Thymus (tissue), 11 donors: ENCODE measurements at regions not wholly inside any gene's neighbourhood (a gene's known extent, or its start where the extent isn't known, plus 50 kb on each side); places are given as distances from the start of the nearest gene placed in this dataset.

Experiments used
- DNase-seq, 9 donors: peaks; one replicate each; pipeline ENCODE4 v3.0.0-alpha.2; 2013; ENCODE audit warnings: low spot score in 9 of 9, low read depth in 6 of 9, missing footprints in 1 of 9
- H3K27ac ChIP-seq, 2 donors: one replicate each; pipeline ENCODE4 v1.5.1; 2013; ENCODE audit warnings: control low read depth in 1 of 2, low read depth in 1 of 2, low read length in 1 of 2, mild to moderate bottlenecking in 1 of 2, moderate library complexity in 1 of 2
- H3K27me3 ChIP-seq, 2 donors: one replicate each; pipeline ENCODE4 v1.5.1; 2013; ENCODE audit warnings: low read length in 1 of 2; ENCODE audit not compliant: control insufficient read depth in 2 of 2, insufficient read depth in 1 of 2
- H3K36me3 ChIP-seq, 2 donors: one replicate each; pipeline ENCODE4 v1.5.1; 2013; ENCODE audit warnings: low read length in 1 of 2, mild to moderate bottlenecking in 1 of 2, moderate library complexity in 1 of 2; ENCODE audit not compliant: control insufficient read depth in 2 of 2, insufficient read depth in 2 of 2
- H3K4me1 ChIP-seq, 2 donors: one replicate each; pipeline ENCODE4 v1.5.1; 2013; ENCODE audit warnings: low read length in 2 of 2; ENCODE audit not compliant: control insufficient read depth in 2 of 2, insufficient read depth in 2 of 2
- H3K4me3 ChIP-seq, 2 donors: one replicate each; pipeline ENCODE4 v1.5.1; 2013; ENCODE audit warnings: low read length in 2 of 2, control low read depth in 1 of 2, mild to moderate bottlenecking in 1 of 2
- H3K9me3 ChIP-seq, 2 donors: one replicate each; pipeline ENCODE4 v1.5.1; 2013; ENCODE audit warnings: low read length in 1 of 2, mild to moderate bottlenecking in 1 of 2; ENCODE audit not compliant: control insufficient read depth in 2 of 2, insufficient read depth in 1 of 2
- WGBS: extraction: QIAGEN DNeasy Blood & Tissue Kit; methylation state at CpG from one replicate; pipeline ENCODE4 v1.1.7; 2013; 5-methylcytosine and 5-hydroxymethylcytosine counted together
- donor health status: healthy.

DNA sequence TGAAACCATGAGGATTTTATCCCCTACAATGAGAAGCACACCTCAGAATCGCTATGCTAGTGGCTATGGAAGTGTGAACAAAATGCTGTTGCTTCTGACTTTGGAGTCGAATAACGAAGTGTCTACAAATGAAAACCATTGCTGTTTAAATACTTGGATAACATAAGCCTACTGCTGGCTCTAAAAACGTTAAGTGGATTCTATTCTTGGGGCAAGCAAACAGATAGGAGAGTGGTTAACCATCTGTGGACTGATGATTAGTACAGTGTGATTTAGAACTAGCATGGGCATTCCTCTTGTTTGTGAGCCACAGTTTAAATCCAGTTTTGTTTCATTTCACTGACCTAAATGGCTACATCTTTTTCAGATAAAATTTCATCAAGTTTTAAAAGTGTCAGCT, 109.7 kb upstream of the PNPLA4 start:
- H3K4me1 ChIP-seq = peaks cover 0 to 3% of the 10 kb centered on the region in 2 donors
- DNase-seq = no peak
- H3K27me3 ChIP-seq = no peaks in the 10 kb centered on the region
- no peaks in the 10 kb centered on the region for H3K36me3 ChIP-seq
- no peak overlapping the region for H3K27ac ChIP-seq
- no peaks in the 10 kb centered on the region for H3K9me3 ChIP-seq
- WGBS = 84% methylated on average over 4 of the region's 4 CpGs
- no peak overlapping the region for H3K4me3 ChIP-seq

DNA sequence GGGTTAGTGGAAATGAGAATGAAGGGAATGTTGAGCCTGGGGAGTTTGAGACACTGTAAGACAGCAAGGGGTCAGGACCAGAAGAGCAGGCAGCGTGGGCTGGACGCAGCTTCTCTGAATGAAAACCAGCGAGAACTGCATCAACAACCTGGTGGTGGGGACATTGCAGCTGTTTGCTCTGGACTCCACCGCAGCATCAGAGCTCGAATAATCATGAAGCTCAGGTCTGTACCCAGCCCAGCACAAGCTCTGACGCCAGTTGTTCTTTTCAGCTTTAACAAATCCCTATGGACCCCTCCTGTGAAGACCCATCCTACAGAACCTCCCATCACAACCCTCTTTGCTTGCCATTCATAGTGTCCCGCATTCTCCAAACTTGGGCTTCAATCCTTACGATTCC, 106.8 kb upstream of the PNPLA4 start:
- no peak overlapping the region for H3K4me3 ChIP-seq
- 96% methylated on average over 8 of the region's 8 CpGs for WGBS
- H3K36me3 ChIP-seq = no peaks in the 10 kb centered on the region

DNA sequence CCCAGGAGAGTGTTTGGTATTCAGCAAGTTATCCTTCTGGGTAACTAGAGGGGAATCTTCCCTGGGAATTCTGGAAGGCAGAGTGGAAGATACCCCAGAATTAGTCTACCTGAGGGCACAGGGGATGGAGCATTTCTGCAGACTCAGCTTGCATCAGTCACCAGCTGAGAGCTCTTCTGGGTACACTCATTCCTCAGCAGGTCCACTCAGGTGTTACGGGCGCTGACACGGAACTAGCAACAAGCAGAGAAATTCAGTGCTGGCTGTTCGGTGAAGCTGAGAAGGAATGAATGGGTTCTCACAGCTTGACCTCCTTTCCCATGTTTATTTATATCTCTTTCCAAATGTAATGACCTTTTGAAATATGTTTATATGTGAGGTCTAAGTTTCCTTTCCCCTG, 106.0 kb upstream of the PNPLA4 start:
- no peaks in the 10 kb centered on the region for H3K9me3 ChIP-seq
- no peaks in the 10 kb centered on the region for H3K27me3 ChIP-seq
- no peak overlapping the region for H3K27ac ChIP-seq
- peaks cover 0 to 3% of the 10 kb centered on the region in 2 donors for H3K4me1 ChIP-seq
- no peaks in the 10 kb centered on the region for H3K36me3 ChIP-seq
- DNase-seq = no peak
- WGBS = 100% methylated on average over 4 of the region's 4 CpGs
- no peak overlapping the region for H3K4me3 ChIP-seq

More for the DNA sequence above, 106.8 kb upstream of the PNPLA4 start:
- no peak for DNase-seq
- Histone ChIP-seq H3K9me3 (no peaks in the 10 kb centered on the region), H3K27me3 (no peaks in the 10 kb centered on the region), H3K4me1 (peaks cover 0 to 3% of the 10 kb centered on the region in 2 donors), H3K27ac (no peak overlapping the region)

DNA sequence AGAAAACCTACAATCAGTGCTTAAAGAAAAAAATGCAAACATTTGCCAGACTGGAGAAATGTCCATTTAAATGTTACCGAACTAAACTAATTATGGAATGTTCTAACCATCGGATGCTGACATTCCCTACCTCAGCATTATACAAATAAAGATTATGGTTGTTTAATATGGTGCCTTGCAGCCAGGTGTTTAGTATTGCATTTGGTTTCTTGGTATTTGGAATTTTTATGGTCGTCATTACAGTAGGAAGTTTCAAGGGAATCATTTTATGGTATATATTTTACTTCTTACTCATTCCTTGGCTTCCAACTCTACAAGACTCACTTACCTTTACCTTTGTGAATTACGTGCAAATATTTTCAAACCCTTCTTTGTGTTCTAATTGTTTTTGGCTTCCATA, 103.1 kb upstream of the PNPLA4 start:
- 93% methylated on average over 4 of the region's 4 CpGs for WGBS
- H3K27me3 ChIP-seq = no peaks in the 10 kb centered on the region
- DNase-seq = no peak
- no peaks in the 10 kb centered on the region for H3K9me3 ChIP-seq
- no peak overlapping the region for H3K27ac ChIP-seq
- H3K36me3 ChIP-seq = no peaks in the 10 kb centered on the region
- no peaks in the 10 kb centered on the region for H3K4me1 ChIP-seq
- no peak overlapping the region for H3K4me3 ChIP-seq

DNA sequence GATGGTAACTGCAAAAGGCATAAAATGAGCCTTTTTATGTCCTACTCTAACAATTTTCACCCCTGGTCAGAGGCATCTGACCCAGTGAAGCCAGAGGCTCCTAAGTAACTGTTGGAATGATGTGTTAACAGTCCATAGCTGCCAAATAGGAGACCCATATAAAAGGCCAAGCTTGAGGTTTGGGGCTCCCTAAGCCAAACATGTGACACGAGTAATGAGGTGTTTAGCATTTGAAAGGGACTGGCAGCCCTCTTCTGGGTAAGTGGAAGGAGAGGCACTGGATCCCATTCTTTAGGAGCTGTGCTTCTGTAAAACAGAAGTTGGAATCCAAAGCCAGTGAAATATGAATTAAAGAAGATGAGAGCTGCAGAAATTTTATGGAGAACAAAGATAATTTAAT, 100.6 kb upstream of the PNPLA4 start:
- Histone ChIP-seq H3K27me3 (no peaks in the 10 kb centered on the region), H3K27ac (no peak overlapping the region), H3K4me1 (no peaks in the 10 kb centered on the region), H3K9me3 (no peaks in the 10 kb centered on the region), H3K36me3 (no peaks in the 10 kb centered on the region), H3K4me3 (no peak overlapping the region)
- WGBS = 94% methylated on average over 1 of the region's 1 CpG
- no peak for DNase-seq

DNA sequence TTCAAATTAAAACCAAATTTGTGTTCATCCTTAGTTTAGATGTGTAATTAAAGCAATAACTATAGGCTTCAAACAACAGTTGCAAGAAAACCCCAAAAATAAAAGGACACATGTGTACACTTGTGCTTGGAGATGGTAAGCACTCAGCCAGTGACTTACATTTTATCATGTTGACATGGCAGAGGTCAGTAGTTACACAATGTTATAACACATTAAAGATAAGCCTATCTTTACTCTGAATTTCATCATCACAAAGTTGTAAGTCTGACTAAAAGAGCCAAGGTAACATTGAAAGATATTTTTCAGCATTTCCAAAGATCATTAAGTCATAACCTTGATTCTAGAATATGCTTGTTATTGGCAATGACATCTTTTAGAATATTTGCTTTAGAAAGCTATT, 98.5 kb upstream of the PNPLA4 start:
- DNase-seq = no peak
- Histone ChIP-seq H3K27me3 (no peaks in the 10 kb centered on the region), H3K4me1 (no peaks in the 10 kb centered on the region), H3K9me3 (no peaks in the 10 kb centered on the region), H3K4me3 (no peak overlapping the region), H3K36me3 (no peaks in the 10 kb centered on the region), H3K27ac (no peak overlapping the region)

DNA sequence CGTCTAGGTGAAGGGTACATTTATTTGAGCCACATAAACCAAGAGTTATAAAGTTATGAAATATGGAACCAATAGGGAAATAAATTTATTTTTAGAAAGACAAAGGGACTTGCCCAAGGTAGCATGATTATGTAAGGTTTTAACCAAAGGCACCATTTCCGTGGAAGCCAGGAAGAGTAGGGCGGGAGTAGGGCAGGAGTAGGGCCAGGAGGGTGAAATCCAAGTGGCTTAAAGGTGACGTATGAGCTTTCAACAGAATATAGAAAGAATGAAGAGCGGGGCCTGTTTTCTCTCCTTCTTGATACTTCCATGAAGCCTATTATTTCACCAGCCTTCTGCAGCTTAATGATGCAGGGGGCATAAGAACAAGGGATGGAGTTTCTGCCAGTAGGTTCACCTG, 91.7 kb upstream of the PNPLA4 start:
- H3K27ac ChIP-seq = no peak overlapping the region
- DNase-seq = no peak
- no peaks in the 10 kb centered on the region for H3K27me3 ChIP-seq
- no peaks in the 10 kb centered on the region for H3K36me3 ChIP-seq
- no peaks in the 10 kb centered on the region for H3K9me3 ChIP-seq
- no peak overlapping the region for H3K4me3 ChIP-seq
- H3K4me1 ChIP-seq = no peaks in the 10 kb centered on the region
- 97% methylated on average over 5 of the region's 5 CpGs for WGBS

DNA sequence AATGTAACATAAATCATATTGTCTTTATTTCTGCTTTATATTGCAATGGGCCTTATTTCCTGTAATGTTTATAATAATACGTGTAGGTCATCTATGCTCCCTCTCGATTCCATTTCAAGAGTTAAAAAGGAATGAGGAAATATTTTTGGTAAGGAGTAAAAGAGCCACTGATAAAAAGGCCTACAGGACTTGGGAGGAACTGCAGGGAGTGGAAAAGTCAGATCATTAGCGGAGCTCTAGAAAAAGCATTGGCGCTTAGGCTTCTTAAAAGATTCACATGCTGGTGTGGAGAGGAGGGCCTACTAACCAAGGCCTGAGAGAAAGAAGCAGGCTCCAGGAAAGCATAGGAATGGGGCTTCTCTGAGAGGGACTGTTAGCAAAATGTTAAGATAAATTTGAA, 82.9 kb upstream of the PNPLA4 start:
- no peaks in the 10 kb centered on the region for H3K27me3 ChIP-seq
- no peak overlapping the region for H3K27ac ChIP-seq
- no peak overlapping the region for H3K4me3 ChIP-seq
- no peaks in the 10 kb centered on the region for H3K4me1 ChIP-seq
- no peak for DNase-seq
- WGBS = 98% methylated on average over 4 of the region's 4 CpGs
- H3K36me3 ChIP-seq = no peaks in the 10 kb centered on the region
- no peaks in the 10 kb centered on the region for H3K9me3 ChIP-seq

DNA sequence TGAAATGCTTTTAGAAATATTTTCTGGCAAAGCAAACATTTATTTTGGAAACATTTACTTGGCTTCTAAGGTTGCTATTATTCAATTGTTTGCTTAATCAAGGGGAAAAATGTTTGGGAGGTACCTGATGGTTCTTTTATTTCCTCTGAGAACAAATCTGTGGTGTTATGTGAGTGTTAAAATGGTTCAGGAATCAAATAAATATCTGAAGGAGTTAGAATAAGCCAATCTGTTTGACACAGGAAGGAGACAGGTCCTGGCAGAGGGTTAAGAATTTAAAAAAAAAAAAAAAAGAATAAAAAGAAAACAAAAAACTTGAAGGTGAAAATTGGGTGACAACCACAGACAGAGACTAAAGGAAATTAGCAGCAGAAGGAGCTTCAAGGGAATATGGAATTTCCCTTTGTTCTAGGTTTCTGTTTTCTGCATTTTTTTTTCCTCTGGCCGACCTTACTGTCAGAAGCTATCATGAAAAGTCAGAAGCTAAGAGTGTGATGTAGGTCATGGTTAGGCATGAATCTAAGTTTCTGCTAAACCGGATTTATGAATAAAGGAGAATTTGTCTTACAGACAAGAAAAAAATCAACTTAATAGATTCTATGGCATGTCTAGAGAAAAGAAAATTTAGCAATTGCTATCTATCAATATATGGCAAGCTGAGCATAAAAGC, 78.6 kb upstream of the PNPLA4 start:
- Histone ChIP-seq H3K36me3 (no peaks in the 10 kb centered on the region), H3K4me1 (no peaks in the 10 kb centered on the region), H3K9me3 (no peaks in the 10 kb centered on the region), H3K4me3 (no peak overlapping the region), H3K27ac (no peak overlapping the region), H3K27me3 (no peaks in the 10 kb centered on the region)
- WGBS = 81% methylated on average over 2 of the region's 2 CpGs
- DNase-seq = no peak
